Neural cell (in vitro differentiated cells): ENCODE measurements at regions not wholly inside any gene's neighbourhood (a gene's known extent, or its start where the extent isn't known, plus 50 kb on each side); places are given as distances from the start of the nearest gene placed in this dataset.

Experiments used
- H2AFZ ChIP-seq: fragments of 200-600, 300-800 bp; sonication (generic), shearing (Covaris generic); 2 replicates; pipeline ENCODE4 v1.6.0; 2014; ENCODE audit warnings: low read depth, mild to moderate bottlenecking, antibody characterized with exemption, low read length, moderate library complexity
- H3F3A ChIP-seq: fragments of 200-600 bp; shearing (Covaris generic); 2 replicates; pipeline ENCODE4 v1.6.1; 2016; ENCODE audit warnings: mild to moderate bottlenecking, moderate library complexity, mixed read lengths, antibody characterized with exemption, low read length; ENCODE audit not compliant: insufficient read depth, poor library complexity, severe bottlenecking
- H3K27ac ChIP-seq: fragments of 200-600, 300-800 bp; sonication (generic), shearing (Covaris generic); 2 replicates; pipeline ENCODE4 v1.5.1; 2014; ENCODE audit warnings: mild to moderate bottlenecking, low read length, moderate library complexity
- H3K27me3 ChIP-seq: fragments of 300-800, 200-600 bp; sonication (generic), shearing (Covaris generic); 2 replicates; pipeline ENCODE4 v1.6.0; 2014; ENCODE audit warnings: mild to moderate bottlenecking, low read depth, low read length, moderate library complexity; ENCODE audit not compliant: insufficient read depth
- H3K36me3 ChIP-seq: fragments of 300-800, 200-600 bp; sonication (generic), shearing (Covaris generic); 2 replicates; pipeline ENCODE4 v1.5.1; 2014; ENCODE audit warnings: mild to moderate bottlenecking, antibody characterized with exemption, low read length, moderate library complexity; ENCODE audit not compliant: insufficient read depth
- H3K4me2 ChIP-seq: fragments of 300-800, 200-600 bp; sonication (generic), shearing (Covaris generic); 2 replicates; pipeline ENCODE4 v1.6.0; 2014; ENCODE audit warnings: mild to moderate bottlenecking, low read length
- H3K4me3 ChIP-seq: fragments of 300-800, 200-600 bp; sonication (generic), shearing (Covaris generic); 2 replicates; pipeline ENCODE4 v1.5.1; 2014; ENCODE audit warnings: mild to moderate bottlenecking, low read length, moderate library complexity
- H3K79me2 ChIP-seq: fragments of 200-600 bp; shearing (Covaris generic); replicated peaks from 2 replicates; pipeline ENCODE4 v1.6.0; 2014; ENCODE audit warnings: mild to moderate bottlenecking, low read length, moderate library complexity; ENCODE audit not compliant: insufficient read depth
- H3K9ac ChIP-seq: fragments of 300-800, 200-600 bp; sonication (generic), shearing (Covaris generic); 2 replicates; pipeline ENCODE4 v1.6.1; 2016; ENCODE audit warnings: mild to moderate bottlenecking, low read length, mixed read lengths
- H3K9me2 ChIP-seq: fragments of 200-600 bp; shearing (Covaris generic); 2 replicates; pipeline ENCODE4 v1.6.1; 2016; ENCODE audit warnings: mild to moderate bottlenecking, low read length, mixed read lengths; ENCODE audit not compliant: insufficient read depth
- H3K9me3 ChIP-seq: fragments of 200-600, 300-800 bp; sonication (generic), shearing (Covaris generic); 2 replicates; pipeline ENCODE4 v1.6.1; 2016; ENCODE audit warnings: mild to moderate bottlenecking, mixed run types, low read length, moderate library complexity, mixed read lengths
- H4K20me1 ChIP-seq: fragments of 200-600 bp; shearing (Covaris generic); 2 replicates; pipeline ENCODE4 v1.6.1; 2016; ENCODE audit warnings: mild to moderate bottlenecking, mixed run types; ENCODE audit not compliant: insufficient read depth
- CTCF ChIP-seq: fragments of 450-650 bp; IDR thresholded peaks from 2 replicates; pipeline ENCODE4 v1.5.1; 2014; ENCODE audit warnings: antibody characterized with exemption, mild to moderate bottlenecking, moderate library complexity; ENCODE audit not compliant: poor library complexity, severe bottlenecking
- EP300 ChIP-seq: fragments of 450-650 bp; conservative IDR thresholded peaks from 2 replicates; pipeline ENCODE4 v1.6.1; 2014; ENCODE audit warnings: antibody characterized with exemption, mild to moderate bottlenecking, moderate library complexity; ENCODE audit not compliant: poor library complexity, severe bottlenecking
- EZH2 ChIP-seq: fragments of 200-600, 300-800 bp; shearing (Covaris generic), sonication (generic); IDR thresholded peaks from 2 replicates; pipeline ENCODE4 v1.6.1; 2014; ENCODE audit warnings: antibody characterized with exemption, low read length, borderline replicate concordance, mild to moderate bottlenecking; ENCODE audit not compliant: insufficient read depth, poor library complexity, severe bottlenecking
- MXI1 ChIP-seq: fragments of 450-650 bp; conservative IDR thresholded peaks from 2 replicates; pipeline ENCODE4 v1.6.1; 2014; ENCODE audit warnings: antibody characterized with exemption, mild to moderate bottlenecking; ENCODE audit not compliant: poor library complexity, severe bottlenecking
- POLR2AphosphoS5 ChIP-seq: IDR thresholded peaks from 2 replicates; pipeline ENCODE4 v1.6.1; 2012
- RAD21 ChIP-seq: fragments of 450-650 bp; conservative IDR thresholded peaks from 2 replicates; pipeline ENCODE4 v1.6.1; 2014; ENCODE audit warnings: antibody characterized with exemption, mild to moderate bottlenecking, moderate library complexity
- REST ChIP-seq: IDR thresholded peaks from 2 replicates; pipeline ENCODE4 v1.6.1; 2012; ENCODE audit warnings: borderline replicate concordance
- SMC3 ChIP-seq: fragments of 450-650 bp; conservative IDR thresholded peaks from 2 replicates; pipeline ENCODE4 v1.6.1; 2014; ENCODE audit warnings: antibody characterized with exemption, mild to moderate bottlenecking, moderate library complexity; ENCODE audit not compliant: poor library complexity
- TAF1 ChIP-seq: IDR thresholded peaks from 2 replicates; pipeline ENCODE4 v1.6.1; 2012; ENCODE audit warnings: low read depth

- Histone ChIP-seq H3K79me2 (no peaks in the 10 kb centered on the region), H3K27ac (no peak overlapping the region), H3K9ac (no peak overlapping the region), H3K27me3 (no peaks in the 10 kb centered on the region), H3K9me2 (no peaks in the 10 kb centered on the region), H3K36me3 (no peaks in the 10 kb centered on the region), H3K9me3 (no peaks in the 10 kb centered on the region), H3F3A (no peaks in the 10 kb centered on the region), H2AFZ (no peak overlapping the region), H4K20me1 (no peaks in the 10 kb centered on the region), H3K4me2 (no peak overlapping the region), H3K4me3 (no peak overlapping the region)
- TF ChIP-seq CTCF (no peak), REST (no peak), EZH2 (no peak), SMC3 (no peak), POLR2AphosphoS5 (no peak), EP300 (no peak), MXI1 (no peak), RAD21 (no peak), TAF1 (no peak)
Measured at GRCh38 chr20:48324744-48325143, 503.1 kb downstream of the PREX1 start.

GRCh38 chr20:48321271-48321670 lies 506.5 kb downstream of the PREX1 start:
- no peak overlapping the region for H3K4me3 ChIP-seq
- TF ChIP-seq TAF1 (no peak), CTCF (no peak), EZH2 (no peak)
- no peaks in the 10 kb centered on the region for H3F3A ChIP-seq
- no peaks in the 10 kb centered on the region for H3K36me3 ChIP-seq
- H2AFZ ChIP-seq, result no peak overlapping the region
- H3K9me2 ChIP-seq, result no peaks in the 10 kb centered on the region
- H3K27ac ChIP-seq, result no peak overlapping the region
- H3K4me2 ChIP-seq, result no peak overlapping the region
- H3K9ac ChIP-seq, result no peak overlapping the region
- H3K27me3 ChIP-seq, result no peaks in the 10 kb centered on the region
- H3K9me3 ChIP-seq, result no peaks in the 10 kb centered on the region
- no peaks in the 10 kb centered on the region for H4K20me1 ChIP-seq
- H3K79me2 ChIP-seq, result no peaks in the 10 kb centered on the region
